Hematopoietic multipotent progenitor cell treated with erythropoietin and hydrocortisone succinate and interleukin-3 and kit ligand, for 15 days (in vitro differentiated cells): ENCODE measurements at regions not wholly inside any gene's neighbourhood (a gene's known extent, or its start where the extent isn't known, plus 50 kb on each side); places are given as distances from the start of the nearest gene placed in this dataset.

Experiments
- DNase-seq: peaks from one replicate; pipeline ENCODE4 v3.0.0-alpha.2; 2015; ENCODE audit warnings: low spot score

- no peak for DNase-seq
Observed at GRCh38 chr5:173801006-173801405, 87.1 kb upstream of the CPEB4 start.

GRCh38 chr5:173802670-173803165 is 85.4 kb upstream of the CPEB4 start:
- DNase-seq, result no peak

- no peak for DNase-seq
Observed at GRCh38 chr5:173804579-173804978, 83.6 kb upstream of the CPEB4 start.

- DNase-seq, result no peak
Observed at GRCh38 chr5:173806270-173807035, 81.7 kb upstream of the CPEB4 start.

GRCh38 chr5:173807181-173807655 is 80.9 kb upstream of the CPEB4 start:
- DNase-seq, result no peak

GRCh38 chr5:173808079-173808808 is 79.9 kb upstream of the CPEB4 start:
- no peak for DNase-seq

GRCh38 chr5:173809014-173809413 is 79.1 kb upstream of the CPEB4 start:
- DNase-seq, result no peak

- no peak for DNase-seq
Observed at GRCh38 chr5:173812811-173813550, 75.2 kb upstream of the CPEB4 start.

GRCh38 chr5:173814053-173814452 is 74.1 kb upstream of the CPEB4 start:
- no peak for DNase-seq

- no peak for DNase-seq
Observed at GRCh38 chr5:173815571-173815970, 72.6 kb upstream of the CPEB4 start.

GRCh38 chr5:173816728-173817127 is 71.4 kb upstream of the CPEB4 start:
- DNase-seq, result no peak

GRCh38 chr5:173817561-173817960 is 70.6 kb upstream of the CPEB4 start:
- no peak for DNase-seq

GRCh38 chr5:173819521-173819920 is 68.6 kb upstream of the CPEB4 start:
- DNase-seq, result no peak

GRCh38 chr5:173823274-173823644 is 64.9 kb upstream of the CPEB4 start:
- DNase-seq, result no peak

GRCh38 chr5:173823721-173824567 is 64.2 kb upstream of the CPEB4 start:
- DNase-seq, result no peak

GRCh38 chr5:173825215-173825865 is 62.8 kb upstream of the CPEB4 start:
- DNase-seq, result no peak

GRCh38 chr5:173826086-173826427 is 62.1 kb upstream of the CPEB4 start:
- no peak for DNase-seq

- no peak for DNase-seq
Observed at GRCh38 chr5:173826428-173827350, 61.5 kb upstream of the CPEB4 start.

GRCh38 chr5:173828952-173829351 is 59.2 kb upstream of the CPEB4 start:
- DNase-seq, result no peak

GRCh38 chr5:173829826-173830225 is 58.3 kb upstream of the CPEB4 start:
- DNase-seq, result no peak
